ENCODE measurements at regions not wholly inside any gene's neighbourhood (a gene's known extent, or its start where the extent isn't known, plus 50 kb on each side); places are given as distances from the start of the nearest gene placed in this dataset.

GRCh38 chr4:160604541-160604940, 1501.7 kb downstream of the RAPGEF2 start:
- TF ChIP-seq, protein P1, sequence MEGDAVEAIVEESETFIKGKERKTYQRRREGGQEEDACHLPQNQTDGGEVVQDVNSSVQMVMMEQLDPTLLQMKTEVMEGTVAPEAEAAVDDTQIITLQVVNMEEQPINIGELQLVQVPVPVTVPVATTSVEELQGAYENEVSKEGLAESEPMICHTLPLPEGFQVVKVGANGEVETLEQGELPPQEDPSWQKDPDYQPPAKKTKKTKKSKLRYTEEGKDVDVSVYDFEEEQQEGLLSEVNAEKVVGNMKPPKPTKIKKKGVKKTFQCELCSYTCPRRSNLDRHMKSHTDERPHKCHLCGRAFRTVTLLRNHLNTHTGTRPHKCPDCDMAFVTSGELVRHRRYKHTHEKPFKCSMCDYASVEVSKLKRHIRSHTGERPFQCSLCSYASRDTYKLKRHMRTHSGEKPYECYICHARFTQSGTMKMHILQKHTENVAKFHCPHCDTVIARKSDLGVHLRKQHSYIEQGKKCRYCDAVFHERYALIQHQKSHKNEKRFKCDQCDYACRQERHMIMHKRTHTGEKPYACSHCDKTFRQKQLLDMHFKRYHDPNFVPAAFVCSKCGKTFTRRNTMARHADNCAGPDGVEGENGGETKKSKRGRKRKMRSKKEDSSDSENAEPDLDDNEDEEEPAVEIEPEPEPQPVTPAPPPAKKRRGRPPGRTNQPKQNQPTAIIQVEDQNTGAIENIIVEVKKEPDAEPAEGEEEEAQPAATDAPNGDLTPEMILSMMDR (IDR thresholded peaks at IDR 0.05), result no peak
- TF ChIP-seq POLR2AphosphoS5 (IDR thresholded peaks at IDR 0.05) (no peak), POLR2A (IDR thresholded peaks at IDR 0.05) (no peak), EP300 (IDR thresholded peaks at IDR 0.05; ENCODE audit: low read depth) (no peak)
